A549 (cell line): ENCODE measurements at regions not wholly inside any gene's neighbourhood (a gene's known extent, or its start where the extent isn't known, plus 50 kb on each side); places are given as distances from the start of the nearest gene placed in this dataset.

Experiments used
- CEBPB ChIP-seq, 2 experiments: fragments of >200 bp in 1 of 2; sonication (Bioruptor Twin) in 1 of 2; formaldehyde crosslinking in 1 of 2; IDR thresholded peaks; 2 replicates each; pipeline ENCODE4 v1.6.1; 2012 to 2016
- CTCF ChIP-seq: fragments of >200 bp; sonication (Bioruptor Twin); formaldehyde crosslinking; IDR thresholded peaks from 3 replicates; pipeline ENCODE4 v1.5.1; 2016
- EHMT2 ChIP-seq: fragments of 200-600 bp; sonication (generic); IDR thresholded peaks from 2 replicates; pipeline ENCODE4 v1.6.1; 2016; ENCODE audit warnings: antibody characterized with exemption, low read depth, mild to moderate bottlenecking, moderate library complexity
- EP300 ChIP-seq, 2 experiments: fragments of >200 bp; sonication (Bioruptor Twin); formaldehyde crosslinking; IDR thresholded peaks; 2 replicates in 1 of 2; 3 replicates in 1 of 2; pipeline ENCODE4 v1.6.1; 2016 to 2017
- ESRRA ChIP-seq: fragments of 150-350 bp; IDR thresholded peaks from 2 replicates; pipeline ENCODE4 v1.6.1; 2014; ENCODE audit warnings: mild to moderate bottlenecking, low read length, borderline replicate concordance
- MAX ChIP-seq: IDR thresholded peaks from 2 replicates; pipeline ENCODE4 v1.6.1; 2012
- NPAS2 ChIP-seq: fragments of 250-450 bp; sonication (Bioruptor Pico); IDR thresholded peaks from 2 replicates; pipeline ENCODE4 v1.8.0; 2022; ENCODE audit warnings: mild to moderate bottlenecking, moderate library complexity, borderline replicate concordance
- RAD21 ChIP-seq, 2 experiments: fragments of >200 bp in 1 of 2; sonication (Bioruptor Twin) in 1 of 2; formaldehyde crosslinking in 1 of 2; IDR thresholded peaks in 1 of 2; conservative IDR thresholded peaks in 1 of 2; 2 replicates in 1 of 2; 3 replicates in 1 of 2; pipeline ENCODE4 v1.6.1; 2012 to 2018; ENCODE audit warnings: inconsistent platforms in 1 of 2
- RCOR1 ChIP-seq: fragments of 150-350 bp; IDR thresholded peaks from 2 replicates; pipeline ENCODE4 v1.6.1; 2014; ENCODE audit warnings: antibody characterized with exemption, low read length, low read depth
- REST ChIP-seq: fragments of 200-600 bp; sonication (generic); IDR thresholded peaks from 2 replicates; pipeline ENCODE4 v1.6.1; 2016; ENCODE audit warnings: antibody characterized with exemption, mild to moderate bottlenecking, moderate library complexity
- SMC3 ChIP-seq: fragments of >200 bp; sonication (Bioruptor Twin); formaldehyde crosslinking; IDR thresholded peaks from 3 replicates; pipeline ENCODE4 v1.6.1; 2018; ENCODE audit warnings: inconsistent platforms
- ZSCAN20 ChIP-seq: fragments of 250-450 bp; sonication (Bioruptor Pico); IDR thresholded peaks from 2 replicates; pipeline ENCODE4 v1.8.0; 2022; ENCODE audit warnings: mild to moderate bottlenecking, moderate library complexity

GRCh38 chr12:81843599-81843998, 84.4 kb upstream of the PPFIA2 start:
- TF ChIP-seq MAX (no peak), CEBPB (IDR thresholded peaks at IDR 0.05) (no peak), ESRRA (no peak), CTCF (no peak), NPAS2 (CRISPR knock-in tag) (no peak), EP300 (IDR thresholded peaks at IDR 0.05) (no peak), RCOR1 (no peak), ZSCAN20 (no peak), REST (no peak), EHMT2 (no peak), SMC3 (no peak), RAD21 (conservative IDR thresholded peaks at IDR 0.05 in 1 of 2, IDR thresholded peaks at IDR 0.05 in 1 of 2) (no peak)
